ENCODE measurements at regions not wholly inside any gene's neighbourhood (a gene's known extent, or its start where the extent isn't known, plus 50 kb on each side); places are given as distances from the start of the nearest gene placed in this dataset.

GRCh38 chr6:105966481-105966880 is 119.7 kb upstream of the PRDM1 start:
- H3K36me3 ChIP-seq (replicated peaks in 1 of 2; ENCODE audit: control insufficient read depth in 1 of 2, insufficient read depth in 2 of 2, low read length in 1 of 2): no peaks in the 10 kb centered on the region
- no peak overlapping the region for H3K4me2 ChIP-seq
- no peak overlapping the region for H3K9ac ChIP-seq
- no peak overlapping the region for H3K4me3 ChIP-seq (ENCODE audit: low read depth in 2 of 2, low read length in 1 of 2)
- no peaks in the 10 kb centered on the region for H3K27me3 ChIP-seq (ENCODE audit: insufficient read depth)
- no peaks in the 10 kb centered on the region for H3K9me2 ChIP-seq
- no peaks in the 10 kb centered on the region for H3K79me2 ChIP-seq (ENCODE audit: insufficient read depth)
- H3K4me1 ChIP-seq (ENCODE audit: control insufficient read depth in 1 of 2, insufficient read depth in 2 of 2, low read depth in 1 of 2, low read length in 1 of 2): no peaks in the 10 kb centered on the region
- no peak overlapping the region for H2AFZ ChIP-seq (ENCODE audit: low read depth)
- WGBS (ENCODE audit: low lambda C conversion rate): 33% methylated on average over 1 of the region's 1 CpG
- H3F3A ChIP-seq (replicated peaks; ENCODE audit: insufficient read depth): no peaks in the 10 kb centered on the region
- no peaks in the 10 kb centered on the region for H3K9me3 ChIP-seq
- DNase-seq: no peak
- H4K20me1 ChIP-seq (ENCODE audit: insufficient read depth): no peaks in the 10 kb centered on the region
- POLR2A ChIA-PET: no interaction called here
- H3K27ac ChIP-seq (ENCODE audit: low read depth in 2 of 2, low read length in 1 of 2): no peak overlapping the region
- no peak for TF ChIP-seq RXRA (IDR thresholded peaks at IDR 0.05; ENCODE audit: borderline replicate concordance, low read depth)
- TF ChIP-seq, protein P1, sequence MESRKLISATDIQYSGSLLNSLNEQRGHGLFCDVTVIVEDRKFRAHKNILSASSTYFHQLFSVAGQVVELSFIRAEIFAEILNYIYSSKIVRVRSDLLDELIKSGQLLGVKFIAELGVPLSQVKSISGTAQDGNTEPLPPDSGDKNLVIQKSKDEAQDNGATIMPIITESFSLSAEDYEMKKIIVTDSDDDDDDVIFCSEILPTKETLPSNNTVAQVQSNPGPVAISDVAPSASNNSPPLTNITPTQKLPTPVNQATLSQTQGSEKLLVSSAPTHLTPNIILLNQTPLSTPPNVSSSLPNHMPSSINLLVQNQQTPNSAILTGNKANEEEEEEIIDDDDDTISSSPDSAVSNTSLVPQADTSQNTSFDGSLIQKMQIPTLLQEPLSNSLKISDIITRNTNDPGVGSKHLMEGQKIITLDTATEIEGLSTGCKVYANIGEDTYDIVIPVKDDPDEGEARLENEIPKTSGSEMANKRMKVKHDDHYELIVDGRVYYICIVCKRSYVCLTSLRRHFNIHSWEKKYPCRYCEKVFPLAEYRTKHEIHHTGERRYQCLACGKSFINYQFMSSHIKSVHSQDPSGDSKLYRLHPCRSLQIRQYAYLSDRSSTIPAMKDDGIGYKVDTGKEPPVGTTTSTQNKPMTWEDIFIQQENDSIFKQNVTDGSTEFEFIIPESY (IDR thresholded peaks at IDR 0.05; ENCODE audit: borderline replicate concordance, low read depth): no peak
- no peak for TF ChIP-seq RFX5 (IDR thresholded peaks at IDR 0.05; ENCODE audit: low read length)
- no peak for TF ChIP-seq GABPA (IDR thresholded peaks at IDR 0.05; ENCODE audit: low read depth)
- TF ChIP-seq RAD21 (IDR thresholded peaks at IDR 0.05; ENCODE audit: low read length): no peak
- no peak for TF ChIP-seq FOXJ3 (CRISPR knock-in tag; IDR thresholded peaks at IDR 0.05)
- no peak for TF ChIP-seq MAX (IDR thresholded peaks at IDR 0.05; ENCODE audit: low read depth)
- TF ChIP-seq FOXM1 (IDR thresholded peaks at IDR 0.05; ENCODE audit: low read depth): no peak
- no peak for TF ChIP-seq EP300 (IDR thresholded peaks at IDR 0.05; ENCODE audit: borderline replicate concordance in 1 of 2, low read depth in 1 of 2, low read length in 1 of 2)
- no peak for TF ChIP-seq FOSL2 (IDR thresholded peaks at IDR 0.05; ENCODE audit: borderline replicate concordance, low read depth)
- no peak for TF ChIP-seq ELF1 (IDR thresholded peaks at IDR 0.05)
- TF ChIP-seq TCF12 (IDR thresholded peaks at IDR 0.05): no peak
- TF ChIP-seq EZH2phosphoT487 (IDR thresholded peaks at IDR 0.05; ENCODE audit: borderline replicate concordance, low read depth): no peak
- TF ChIP-seq GATA2 (CRISPR knock-in tag; IDR thresholded peaks at IDR 0.05): no peak
- TF ChIP-seq MEF2A (IDR thresholded peaks at IDR 0.05; ENCODE audit: borderline replicate concordance, low read depth): no peak
- CTCF ChIA-PET: no interaction called here

DNA sequence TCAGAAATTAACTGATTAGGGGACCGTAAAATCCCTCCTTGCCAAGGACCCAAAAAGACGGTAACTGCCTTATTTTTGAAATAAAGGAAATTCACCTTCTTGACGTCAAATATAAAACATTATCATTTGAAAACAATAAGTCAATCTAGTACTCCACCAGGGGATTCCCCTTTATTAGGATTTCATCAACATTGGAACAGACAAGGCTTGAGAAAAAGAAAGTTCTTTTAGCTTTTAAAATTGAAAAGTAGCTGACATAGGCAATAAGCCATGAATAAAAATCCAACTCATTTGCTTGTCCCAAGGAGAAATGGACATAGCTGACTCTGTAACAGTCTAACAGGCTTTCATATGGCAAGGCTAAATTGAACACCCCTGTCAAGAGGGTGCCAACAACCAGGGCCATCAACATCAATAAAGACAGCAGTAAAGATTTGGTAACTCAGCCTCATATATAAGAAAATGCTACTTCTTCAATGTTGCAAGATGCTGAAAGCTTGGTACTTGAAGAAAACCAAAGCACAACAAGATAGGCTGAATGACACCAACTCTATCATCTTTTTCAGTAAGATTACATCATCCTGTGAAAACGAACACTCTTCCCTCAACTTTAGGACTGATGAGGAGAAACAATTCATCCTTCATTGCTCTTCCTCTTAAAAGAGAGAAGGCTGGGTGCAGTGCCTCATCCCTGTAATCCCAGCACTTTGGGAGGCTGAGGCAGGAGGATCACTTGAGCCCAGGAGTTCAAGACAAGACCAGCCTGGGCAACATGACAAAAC is 121.0 kb upstream of the PRDM1 start:
- Histone ChIP-seq H3K4me1 (ENCODE audit: control insufficient read depth in 1 of 2, insufficient read depth in 2 of 2, low read depth in 1 of 2, low read length in 1 of 2) (no peaks in the 10 kb centered on the region), H3K9ac (no peak overlapping the region), H3K4me2 (no peak overlapping the region), H2AFZ (ENCODE audit: low read depth) (no peak overlapping the region), H3K27me3 (ENCODE audit: insufficient read depth) (no peaks in the 10 kb centered on the region), H3K9me3 (no peaks in the 10 kb centered on the region), H3F3A (replicated peaks; ENCODE audit: insufficient read depth) (no peaks in the 10 kb centered on the region), H3K4me3 (ENCODE audit: low read depth in 2 of 2, low read length in 1 of 2) (no peak overlapping the region), H3K27ac (ENCODE audit: low read depth in 2 of 2, low read length in 1 of 2) (no peak overlapping the region), H3K9me2 (no peaks in the 10 kb centered on the region), H3K79me2 (ENCODE audit: insufficient read depth) (no peaks in the 10 kb centered on the region), H3K36me3 (replicated peaks in 1 of 2; ENCODE audit: control insufficient read depth in 1 of 2, insufficient read depth in 2 of 2, low read length in 1 of 2) (no peaks in the 10 kb centered on the region), H4K20me1 (ENCODE audit: insufficient read depth) (no peaks in the 10 kb centered on the region)
- TF ChIP-seq TAF1 (IDR thresholded peaks at IDR 0.05; ENCODE audit: borderline replicate concordance, low read depth, low read length) (no peak), YY1 (IDR thresholded peaks at IDR 0.05; ENCODE audit: low read depth) (no peak)
- CTCF ChIA-PET: no interaction called here
- WGBS (ENCODE audit: low lambda C conversion rate): 48% methylated on average over 4 of the region's 4 CpGs
- POLR2A ChIA-PET: no interaction called here
- no peak for DNase-seq
